SU-DHL-6 (cell line): ENCODE measurements at regions not wholly inside any gene's neighbourhood (a gene's known extent, or its start where the extent isn't known, plus 50 kb on each side); places are given as distances from the start of the nearest gene placed in this dataset.

Source experiments
- H2AFZ ChIP-seq: fragments of 200-600 bp; sonication (generic); 2 replicates; pipeline ENCODE4 v1.6.1; 2014; ENCODE audit warnings: low read depth, mild to moderate bottlenecking, moderate library complexity, mixed read lengths, antibody characterized with exemption, low read length; ENCODE audit not compliant: severe bottlenecking
- H3F3A ChIP-seq: fragments of 200-600 bp; shearing (Covaris generic); 2 replicates; pipeline ENCODE4 v1.6.0; 2016; ENCODE audit warnings: antibody characterized with exemption, mild to moderate bottlenecking; ENCODE audit not compliant: insufficient read depth
- H3K27ac ChIP-seq: fragments of 200-600 bp; sonication (generic); 2 replicates; pipeline ENCODE4 v1.5.1; 2016; ENCODE audit warnings: low read depth, mild to moderate bottlenecking, low read length, moderate library complexity, mixed read lengths
- H3K27me3 ChIP-seq: fragments of 200-600 bp; sonication (generic), shearing (Covaris generic); 2 replicates; pipeline ENCODE4 v1.6.0; 2014; ENCODE audit warnings: mild to moderate bottlenecking, low read length
- H3K36me3 ChIP-seq: fragments of 200-600 bp; sonication (generic); 2 replicates; pipeline ENCODE4 v1.6.1; 2014; ENCODE audit warnings: mild to moderate bottlenecking, low read length, mixed read lengths
- H3K4me2 ChIP-seq: fragments of 300-600, 200-600 bp; shearing (Covaris generic), sonication (generic); 2 replicates; pipeline ENCODE4 v1.6.0; 2014; ENCODE audit warnings: low read length, low read depth, mild to moderate bottlenecking; ENCODE audit not compliant: poor library complexity, severe bottlenecking
- H3K4me3 ChIP-seq: fragments of 200-600 bp; sonication (generic); 2 replicates; pipeline ENCODE4 v1.5.1; 2014; ENCODE audit warnings: antibody characterized with exemption, low read length, mild to moderate bottlenecking, mixed read lengths; ENCODE audit not compliant: insufficient read depth, poor library complexity, severe bottlenecking
- H3K79me2 ChIP-seq: fragments of 200-600 bp; sonication (generic); 2 replicates; pipeline ENCODE4 v1.6.1; 2014; ENCODE audit warnings: mild to moderate bottlenecking, low read length, moderate library complexity; ENCODE audit not compliant: insufficient read depth
- H3K9ac ChIP-seq: fragments of 200-600 bp; sonication (generic); 2 replicates; pipeline ENCODE4 v1.7.0; 2014; ENCODE audit warnings: mild to moderate bottlenecking, low read length
- H3K9me2 ChIP-seq: fragments of 200-600 bp; sonication (generic); replicated peaks from 2 replicates; pipeline ENCODE4 v1.6.1; 2014; ENCODE audit warnings: low read length; ENCODE audit not compliant: insufficient read depth
- H3K9me3 ChIP-seq: fragments of 200-600 bp; sonication (generic); 2 replicates; pipeline ENCODE4 v1.6.1; 2014; ENCODE audit warnings: low read length, mixed read lengths; ENCODE audit not compliant: insufficient read depth
- H4K20me1 ChIP-seq: fragments of 200-600 bp; sonication (generic); 2 replicates; pipeline ENCODE4 v1.6.1; 2014; ENCODE audit warnings: low read depth, mild to moderate bottlenecking, antibody characterized with exemption, low read length, moderate library complexity, mixed read lengths
- EZH2phosphoT487 ChIP-seq: fragments of 200-600 bp; sonication (generic), shearing (Covaris generic); conservative IDR thresholded peaks from 2 replicates; pipeline ENCODE4 v1.6.1; 2018; ENCODE audit warnings: mild to moderate bottlenecking, antibody characterized with exemption, low read length, moderate library complexity, mixed read lengths
- TF ChIP-seq, protein P1 (sequence below): fragments of 200-600 bp; sonication (generic); IDR thresholded peaks from one replicate; pipeline ENCODE4 v1.5.1; 2017; ENCODE audit warnings: antibody characterized with exemption, mild to moderate bottlenecking, low read length, moderate library complexity; ENCODE audit not compliant: insufficient read depth, poor library complexity, severe bottlenecking

DNA sequence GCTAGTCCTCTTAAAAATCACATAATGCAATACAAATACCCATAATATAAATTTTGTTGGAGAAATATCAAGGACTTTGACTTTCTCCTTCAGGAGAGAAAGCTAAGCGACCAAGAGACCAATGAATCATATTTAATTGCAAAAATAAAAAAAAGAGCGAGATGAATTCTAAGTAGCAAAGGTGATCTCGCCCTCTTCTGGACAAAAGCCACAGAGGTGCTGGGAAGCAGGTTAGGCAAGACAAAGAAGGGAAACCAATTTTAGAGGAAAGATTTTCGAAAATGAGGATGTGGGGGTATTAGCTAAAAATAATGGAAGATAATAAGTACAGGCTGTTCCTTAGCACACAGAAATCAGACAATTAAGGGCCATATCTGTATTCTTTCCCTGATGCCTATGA, 111.4 kb upstream of the PLAAT1 start:
- TF ChIP-seq EZH2phosphoT487: no peak
- TF ChIP-seq, protein P1, sequence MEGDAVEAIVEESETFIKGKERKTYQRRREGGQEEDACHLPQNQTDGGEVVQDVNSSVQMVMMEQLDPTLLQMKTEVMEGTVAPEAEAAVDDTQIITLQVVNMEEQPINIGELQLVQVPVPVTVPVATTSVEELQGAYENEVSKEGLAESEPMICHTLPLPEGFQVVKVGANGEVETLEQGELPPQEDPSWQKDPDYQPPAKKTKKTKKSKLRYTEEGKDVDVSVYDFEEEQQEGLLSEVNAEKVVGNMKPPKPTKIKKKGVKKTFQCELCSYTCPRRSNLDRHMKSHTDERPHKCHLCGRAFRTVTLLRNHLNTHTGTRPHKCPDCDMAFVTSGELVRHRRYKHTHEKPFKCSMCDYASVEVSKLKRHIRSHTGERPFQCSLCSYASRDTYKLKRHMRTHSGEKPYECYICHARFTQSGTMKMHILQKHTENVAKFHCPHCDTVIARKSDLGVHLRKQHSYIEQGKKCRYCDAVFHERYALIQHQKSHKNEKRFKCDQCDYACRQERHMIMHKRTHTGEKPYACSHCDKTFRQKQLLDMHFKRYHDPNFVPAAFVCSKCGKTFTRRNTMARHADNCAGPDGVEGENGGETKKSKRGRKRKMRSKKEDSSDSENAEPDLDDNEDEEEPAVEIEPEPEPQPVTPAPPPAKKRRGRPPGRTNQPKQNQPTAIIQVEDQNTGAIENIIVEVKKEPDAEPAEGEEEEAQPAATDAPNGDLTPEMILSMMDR: no peak
- no peak overlapping the region for H3K27ac ChIP-seq
- no peaks in the 10 kb centered on the region for H3K9me2 ChIP-seq
- H3K27me3 ChIP-seq: no peaks in the 10 kb centered on the region
- no peaks in the 10 kb centered on the region for H3K9me3 ChIP-seq
- no peaks in the 10 kb centered on the region for H3F3A ChIP-seq
- no peaks in the 10 kb centered on the region for H4K20me1 ChIP-seq
- H3K4me2 ChIP-seq: no peak overlapping the region
- no peak overlapping the region for H2AFZ ChIP-seq
- H3K79me2 ChIP-seq: no peaks in the 10 kb centered on the region
- no peak overlapping the region for H3K9ac ChIP-seq
- H3K36me3 ChIP-seq: no peaks in the 10 kb centered on the region
- no peak overlapping the region for H3K4me3 ChIP-seq

DNA sequence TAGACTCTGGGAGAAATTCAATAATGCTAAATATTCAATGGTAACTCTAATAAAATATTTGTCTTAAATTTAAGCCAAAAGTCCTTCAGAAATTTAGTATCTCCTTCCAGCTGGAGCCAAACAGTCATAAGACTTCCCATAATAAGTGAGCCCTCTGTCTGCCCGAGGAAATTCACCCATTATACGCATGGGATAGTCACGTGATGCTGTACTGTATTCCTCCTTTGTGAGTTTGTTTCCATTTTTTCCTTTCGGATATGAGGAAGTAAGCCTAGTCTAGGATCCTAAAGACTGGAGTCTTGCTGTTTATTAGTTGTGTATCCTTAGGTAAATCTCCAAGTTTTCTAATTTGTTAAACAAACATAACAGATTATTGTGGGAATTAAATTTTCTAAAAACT, 110.4 kb upstream of the PLAAT1 start:
- Histone ChIP-seq H3K79me2 (no peaks in the 10 kb centered on the region), H3F3A (no peaks in the 10 kb centered on the region), H3K36me3 (no peaks in the 10 kb centered on the region), H3K9ac (no peak overlapping the region), H3K27ac (no peak overlapping the region), H3K9me3 (no peaks in the 10 kb centered on the region), H4K20me1 (no peaks in the 10 kb centered on the region), H3K4me3 (no peak overlapping the region), H3K4me2 (no peak overlapping the region), H3K9me2 (no peaks in the 10 kb centered on the region), H3K27me3 (no peaks in the 10 kb centered on the region), H2AFZ (no peak overlapping the region)
- TF ChIP-seq, protein P1: no peak
- TF ChIP-seq EZH2phosphoT487: no peak

DNA sequence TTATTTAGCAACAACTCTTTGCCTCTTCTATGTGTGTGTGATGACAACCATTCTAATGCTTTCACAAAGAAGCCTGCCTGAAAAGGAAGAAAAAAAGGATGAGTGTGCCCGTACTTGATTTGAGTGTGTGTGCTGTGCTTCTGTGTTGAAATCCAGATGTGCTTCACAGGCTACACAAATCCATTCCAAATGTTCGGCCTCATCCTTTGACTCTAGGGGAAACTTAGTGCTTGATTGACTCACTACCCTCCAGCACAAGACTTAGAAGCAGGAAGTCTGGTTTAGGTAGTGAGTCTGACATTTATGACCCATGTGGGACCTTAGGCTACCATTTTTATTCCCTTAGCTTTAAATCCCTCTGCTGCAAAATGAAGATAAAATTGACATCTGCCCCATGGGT, 108.8 kb upstream of the PLAAT1 start:
- Histone ChIP-seq H3K36me3 (no peaks in the 10 kb centered on the region), H3K4me3 (no peak overlapping the region), H3K9ac (no peak overlapping the region), H3K9me2 (no peaks in the 10 kb centered on the region), H3K27ac (no peak overlapping the region), H2AFZ (no peak overlapping the region), H3F3A (no peaks in the 10 kb centered on the region), H3K9me3 (no peaks in the 10 kb centered on the region), H3K4me2 (no peak overlapping the region), H3K79me2 (no peaks in the 10 kb centered on the region), H3K27me3 (no peaks in the 10 kb centered on the region), H4K20me1 (no peaks in the 10 kb centered on the region)
- TF ChIP-seq, protein P1: no peak
- TF ChIP-seq EZH2phosphoT487: no peak

DNA sequence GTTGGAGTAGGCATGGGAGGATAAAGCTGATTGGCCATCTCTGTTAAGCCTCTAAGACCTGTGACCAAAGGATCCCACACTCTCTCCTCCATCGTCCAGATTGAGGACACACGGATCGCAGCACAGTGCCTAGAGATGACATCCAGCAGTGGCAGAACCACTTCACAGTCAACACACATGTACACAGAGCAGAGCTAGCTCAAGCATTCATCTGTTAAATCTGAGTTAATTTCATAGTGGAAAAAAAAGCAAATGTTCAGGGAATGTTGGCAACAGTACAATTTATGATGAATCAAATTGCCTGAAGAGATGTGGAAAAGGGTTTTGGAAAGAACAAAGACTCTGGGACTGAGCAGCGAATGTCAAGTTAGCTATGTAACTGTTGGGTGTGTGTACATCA, 108.1 kb upstream of the PLAAT1 start:
- no peak overlapping the region for H2AFZ ChIP-seq
- H3F3A ChIP-seq: no peaks in the 10 kb centered on the region
- H3K9me3 ChIP-seq: no peaks in the 10 kb centered on the region
- no peak for TF ChIP-seq EZH2phosphoT487
- TF ChIP-seq, protein P1: no peak
- H3K9ac ChIP-seq: no peak overlapping the region
- no peaks in the 10 kb centered on the region for H3K79me2 ChIP-seq
- H3K36me3 ChIP-seq: no peaks in the 10 kb centered on the region
- H3K4me3 ChIP-seq: no peak overlapping the region
- no peaks in the 10 kb centered on the region for H3K9me2 ChIP-seq
- no peak overlapping the region for H3K4me2 ChIP-seq
- H3K27ac ChIP-seq: no peak overlapping the region
- H3K27me3 ChIP-seq: no peaks in the 10 kb centered on the region
- H4K20me1 ChIP-seq: no peaks in the 10 kb centered on the region
